ENCODE measurements at regions not wholly inside any gene's neighbourhood (a gene's known extent, or its start where the extent isn't known, plus 50 kb on each side); places are given as distances from the start of the nearest gene placed in this dataset.

DNA sequence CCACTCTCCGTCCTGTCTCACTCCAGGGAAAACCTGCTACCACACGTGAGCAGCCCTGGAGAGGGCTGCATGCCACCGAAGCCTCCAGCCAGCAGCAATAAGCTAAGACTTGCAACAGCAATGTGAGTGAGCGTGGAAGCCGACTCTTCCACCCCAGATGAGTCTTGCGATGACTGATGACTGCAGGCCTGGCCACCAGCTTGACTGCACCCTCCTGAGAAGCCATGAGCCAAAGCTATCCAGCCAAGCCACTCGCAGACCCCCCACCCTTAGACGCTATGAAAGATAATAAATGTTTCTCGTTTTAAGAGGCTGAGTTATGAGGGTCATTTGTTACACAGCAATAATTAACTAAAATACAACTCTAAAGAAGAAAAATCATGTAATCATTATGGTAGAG, 118.6 kb upstream of the GALNT2 start:
- TF ChIP-seq, protein P1, sequence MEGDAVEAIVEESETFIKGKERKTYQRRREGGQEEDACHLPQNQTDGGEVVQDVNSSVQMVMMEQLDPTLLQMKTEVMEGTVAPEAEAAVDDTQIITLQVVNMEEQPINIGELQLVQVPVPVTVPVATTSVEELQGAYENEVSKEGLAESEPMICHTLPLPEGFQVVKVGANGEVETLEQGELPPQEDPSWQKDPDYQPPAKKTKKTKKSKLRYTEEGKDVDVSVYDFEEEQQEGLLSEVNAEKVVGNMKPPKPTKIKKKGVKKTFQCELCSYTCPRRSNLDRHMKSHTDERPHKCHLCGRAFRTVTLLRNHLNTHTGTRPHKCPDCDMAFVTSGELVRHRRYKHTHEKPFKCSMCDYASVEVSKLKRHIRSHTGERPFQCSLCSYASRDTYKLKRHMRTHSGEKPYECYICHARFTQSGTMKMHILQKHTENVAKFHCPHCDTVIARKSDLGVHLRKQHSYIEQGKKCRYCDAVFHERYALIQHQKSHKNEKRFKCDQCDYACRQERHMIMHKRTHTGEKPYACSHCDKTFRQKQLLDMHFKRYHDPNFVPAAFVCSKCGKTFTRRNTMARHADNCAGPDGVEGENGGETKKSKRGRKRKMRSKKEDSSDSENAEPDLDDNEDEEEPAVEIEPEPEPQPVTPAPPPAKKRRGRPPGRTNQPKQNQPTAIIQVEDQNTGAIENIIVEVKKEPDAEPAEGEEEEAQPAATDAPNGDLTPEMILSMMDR (optimal IDR thresholded peaks at IDR 0.05 in 1 of 3, IDR thresholded peaks at IDR 0.05 in 1 of 3, conservative IDR thresholded peaks at IDR 0.05 in 1 of 3; ENCODE audit: extremely low read depth in 1 of 3, insufficient read depth in 2 of 3, low read length in 3 of 3): no peak
- TF ChIP-seq EZH2 (IDR thresholded peaks at IDR 0.05; ENCODE audit: low read length): no peak

Data from keratinocyte (primary cell).